Lower leg skin (tissue), 3 donors: ENCODE measurements at regions not wholly inside any gene's neighbourhood (a gene's known extent, or its start where the extent isn't known, plus 50 kb on each side); places are given as distances from the start of the nearest gene placed in this dataset.

Source experiments
- CTCF ChIP-seq, 3 donors: fragments of 450-650 bp; IDR thresholded peaks; one replicate each; pipeline ENCODE4 v1.5.1; 2016; ENCODE audit warnings: antibody characterized with exemption in 3 of 3, mild to moderate bottlenecking in 3 of 3, moderate library complexity in 2 of 3
- POLR2A ChIP-seq, 2 donors: fragments of 450-650 bp; IDR thresholded peaks; one replicate each; pipeline ENCODE4 v1.6.1; 2016 to 2017; ENCODE audit warnings: antibody characterized with exemption in 2 of 2, mild to moderate bottlenecking in 1 of 2, moderate library complexity in 1 of 2

GRCh38 chr11:44421090-44421675 lies 111.2 kb upstream of the ALX4 start:
- TF ChIP-seq CTCF (IDR thresholded peaks at IDR 0.05) (no peak), POLR2A (IDR thresholded peaks at IDR 0.05) (no peak)
